Astrocyte of the spinal cord (primary cell): ENCODE measurements at regions not wholly inside any gene's neighbourhood (a gene's known extent, or its start where the extent isn't known, plus 50 kb on each side); places are given as distances from the start of the nearest gene placed in this dataset.

Source experiments
- DNase-seq: peaks from one replicate; pipeline ENCODE4 v3.0.0; 2011; ENCODE audit warnings: low read depth, low spot score
- H3K4me3 ChIP-seq: 2 replicates; pipeline ENCODE4 v1.5.1; 2011; ENCODE audit warnings: low read depth, mild to moderate bottlenecking, low read length, moderate library complexity
- CTCF ChIP-seq: IDR thresholded peaks from 2 replicates; pipeline ENCODE4 v1.5.1; 2012; ENCODE audit warnings: low read depth, mild to moderate bottlenecking, low read length, inconsistent platforms
- in situ Hi-C: cut with HindIII; loops from 2 replicates; pipeline ENCODE4 v1.10.0; 2017; ENCODE audit warnings: low sequenced_read_pairs

DNA sequence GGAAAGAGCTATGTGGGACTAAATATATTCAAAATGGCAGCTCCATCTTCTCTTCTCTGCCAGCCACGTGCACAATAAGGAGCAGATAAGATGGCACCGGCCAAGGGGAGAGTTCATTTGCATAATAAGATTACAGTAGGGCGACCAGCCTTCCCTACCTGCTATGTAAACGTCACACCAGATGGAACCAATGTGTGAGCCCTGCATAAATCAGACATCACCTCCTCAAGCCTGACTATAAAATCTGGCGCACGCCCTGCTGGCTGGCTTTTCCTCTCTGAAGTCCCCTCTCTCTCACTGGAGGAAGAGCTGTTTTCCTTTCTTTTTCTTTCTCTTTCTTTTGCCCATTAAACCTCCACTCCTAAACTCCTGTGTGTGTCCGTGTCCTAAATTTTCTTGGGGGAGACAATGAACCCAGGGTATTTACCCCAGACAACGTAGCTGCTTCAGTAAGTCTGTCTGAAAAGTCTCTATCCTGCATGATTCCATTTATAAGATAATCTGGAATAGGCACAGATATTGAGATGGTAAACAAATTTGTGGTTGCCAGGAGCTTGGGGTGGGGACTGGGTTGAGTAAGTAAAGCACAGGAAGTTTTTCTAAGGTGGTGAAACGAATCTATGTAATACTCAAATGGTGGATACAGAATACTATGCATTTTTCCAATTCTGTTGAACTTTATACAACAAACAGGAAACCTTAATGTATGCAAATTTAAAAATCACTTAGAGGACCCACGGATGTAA, 670.0 kb upstream of the KIRREL3 start:
- in situ Hi-C loops = no loop called here
- TF ChIP-seq CTCF = no peak
- no peak overlapping the region for H3K4me3 ChIP-seq
- no peak for DNase-seq

GRCh38 chr11:127656116-127656836, 655.7 kb upstream of the KIRREL3 start:
- peak; percentile 5 for DNase-seq
- in situ Hi-C loops = no loop called here

GRCh38 chr11:127653076-127653475, 652.5 kb upstream of the KIRREL3 start:
- no peak for TF ChIP-seq CTCF
- in situ Hi-C loops = no loop called here
- H3K4me3 ChIP-seq = no peak overlapping the region

More at GRCh38 chr11:127656116-127656836, 655.7 kb upstream of the KIRREL3 start:
- no peak overlapping the region for H3K4me3 ChIP-seq
- TF ChIP-seq CTCF = no peak

GRCh38 chr11:127651888-127652221, 651.3 kb upstream of the KIRREL3 start:
- in situ Hi-C loops = no loop called here
- no peak overlapping the region for H3K4me3 ChIP-seq
- DNase-seq = no peak
- no peak for TF ChIP-seq CTCF

More at GRCh38 chr11:127653076-127653475, 652.5 kb upstream of the KIRREL3 start:
- no peak for DNase-seq

GRCh38 chr11:127651175-127651887, 650.8 kb upstream of the KIRREL3 start:
- DNase-seq = peak; percentile 85

More at GRCh38 chr11:127651175-127651887, 650.8 kb upstream of the KIRREL3 start:
- in situ Hi-C loops = no loop called here
- no peak for TF ChIP-seq CTCF
- no peak overlapping the region for H3K4me3 ChIP-seq
